ENCODE measurements at regions not wholly inside any gene's neighbourhood (a gene's known extent, or its start where the extent isn't known, plus 50 kb on each side); places are given as distances from the start of the nearest gene placed in this dataset.

DNA sequence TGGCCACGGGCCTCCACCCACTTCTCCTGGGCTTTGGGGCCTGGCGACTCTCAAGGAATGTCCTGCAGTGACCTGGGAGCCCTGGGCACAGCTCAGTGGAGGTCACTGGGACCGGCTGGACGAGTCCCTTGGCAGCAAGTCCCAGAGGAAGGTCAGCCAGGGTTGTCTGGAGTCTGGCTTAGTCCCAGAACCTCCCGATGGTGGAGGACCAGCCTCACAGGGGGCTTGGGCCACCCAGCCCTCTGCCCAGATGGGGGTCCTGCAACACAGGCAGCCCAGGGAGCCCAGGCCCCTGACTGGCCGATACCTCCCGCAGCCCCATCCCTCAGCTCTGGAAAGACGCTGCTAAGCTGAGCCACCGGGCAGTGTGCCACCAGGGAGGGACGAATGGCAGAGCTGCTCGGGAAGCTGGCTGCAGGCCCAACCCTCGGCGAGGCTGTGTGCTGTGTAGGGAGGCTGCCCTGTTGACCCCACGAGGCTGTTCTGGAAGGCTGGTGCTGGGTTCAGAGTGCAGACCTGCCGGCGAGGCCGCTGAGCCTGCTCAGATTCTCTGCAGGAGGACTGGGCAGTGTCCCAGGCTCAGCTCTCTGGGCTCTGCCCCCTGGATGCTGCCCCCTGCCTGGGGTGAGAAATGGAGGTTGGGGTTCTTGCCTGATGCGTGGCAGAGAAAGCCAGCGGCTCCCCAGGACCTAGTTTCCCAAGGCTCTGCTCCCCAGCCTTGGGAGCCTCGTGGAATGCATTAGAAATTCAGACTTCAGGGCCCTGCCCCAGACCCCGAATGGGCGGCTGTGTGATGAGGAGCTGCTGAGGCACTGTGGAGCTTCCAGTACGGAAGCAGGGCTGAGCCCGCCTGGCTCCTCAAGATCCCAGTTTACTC lies 61.7 kb downstream of the ADRA2C start:
- CTCF ChIA-PET (ENCODE audit: low intra/inter-chr PET ratio): no interaction called here
- H3K9me1 ChIP-seq (ENCODE audit: control insufficient read depth, insufficient read depth, low read length): no peaks in the 10 kb centered on the region
- H3K4me2 ChIP-seq (ENCODE audit: insufficient read depth, low read length): no peak overlapping the region
- POLR2A ChIA-PET: no interaction called here
- under 1% methylated on average over 21 of the region's 24 CpGs for WGBS (ENCODE audit: insufficient coverage, low coverage, missing lambda C conversion rate)
- no peak overlapping the region for H2AFZ ChIP-seq (ENCODE audit: low read depth, low read length)
- no TSS peak for BruUV-seq (replicated peaks)
- FAIRE-seq (no peak), DNase-seq (ENCODE audit: extremely low read depth in 1 of 4, low spot score in 3 of 4) (no peak), ATAC-seq (no peak; the same call in 2 of the 3 replicates)
- 0 out of 2 replicates have a peak, but pooled peaks cover under 1% of the 10 kb centered on the region for H4K20me1 ChIP-seq (replicated peaks; ENCODE audit: control insufficient read depth, insufficient read depth, low read length)
- intact Hi-C loops (cut with micrococcal nuclease) (no loop called here), in situ Hi-C loops (cut with MboI) (no loop called here)
- no peak overlapping the region for H3K9ac ChIP-seq (ENCODE audit: insufficient read depth in 1 of 2, low read depth in 2 of 2, low read length in 2 of 2)
- no peaks in the 10 kb centered on the region for H3K36me3 ChIP-seq (ENCODE audit: control insufficient read depth, insufficient read depth, low read length)
- peaks cover 0 to 5% of the 10 kb centered on the region in 2 experiments; a peak in 1 of 5 replicates for H3K4me1 ChIP-seq (replicated peaks in 1 of 2; ENCODE audit: control insufficient read depth in 2 of 2, insufficient read depth in 2 of 2, low read length in 2 of 2)
- H3K79me2 ChIP-seq (ENCODE audit: control insufficient read depth, insufficient read depth, low read length): no peaks in the 10 kb centered on the region
- peaks cover 22 to 80% of the 10 kb centered on the region in 2 experiments; a peak in 4 of 5 replicates for H3K27me3 ChIP-seq (ENCODE audit: control insufficient read depth in 2 of 2, insufficient read depth in 2 of 2, low read length in 2 of 2)
- H3K4me3 ChIP-seq: no peak overlapping the region
- no peaks in the 10 kb centered on the region for H3K9me3 ChIP-seq (replicated peaks; ENCODE audit: control insufficient read depth, insufficient read depth, low read depth, low read length)
- H3K27ac ChIP-seq (ENCODE audit: extremely low read depth, low read depth, low read length): no peak overlapping the region
- no peak for TF ChIP-seq HOXB6 (CRISPR knock-in tag; IDR thresholded peaks at IDR 0.05; ENCODE audit: borderline replicate concordance)
- TF ChIP-seq, protein P1, sequence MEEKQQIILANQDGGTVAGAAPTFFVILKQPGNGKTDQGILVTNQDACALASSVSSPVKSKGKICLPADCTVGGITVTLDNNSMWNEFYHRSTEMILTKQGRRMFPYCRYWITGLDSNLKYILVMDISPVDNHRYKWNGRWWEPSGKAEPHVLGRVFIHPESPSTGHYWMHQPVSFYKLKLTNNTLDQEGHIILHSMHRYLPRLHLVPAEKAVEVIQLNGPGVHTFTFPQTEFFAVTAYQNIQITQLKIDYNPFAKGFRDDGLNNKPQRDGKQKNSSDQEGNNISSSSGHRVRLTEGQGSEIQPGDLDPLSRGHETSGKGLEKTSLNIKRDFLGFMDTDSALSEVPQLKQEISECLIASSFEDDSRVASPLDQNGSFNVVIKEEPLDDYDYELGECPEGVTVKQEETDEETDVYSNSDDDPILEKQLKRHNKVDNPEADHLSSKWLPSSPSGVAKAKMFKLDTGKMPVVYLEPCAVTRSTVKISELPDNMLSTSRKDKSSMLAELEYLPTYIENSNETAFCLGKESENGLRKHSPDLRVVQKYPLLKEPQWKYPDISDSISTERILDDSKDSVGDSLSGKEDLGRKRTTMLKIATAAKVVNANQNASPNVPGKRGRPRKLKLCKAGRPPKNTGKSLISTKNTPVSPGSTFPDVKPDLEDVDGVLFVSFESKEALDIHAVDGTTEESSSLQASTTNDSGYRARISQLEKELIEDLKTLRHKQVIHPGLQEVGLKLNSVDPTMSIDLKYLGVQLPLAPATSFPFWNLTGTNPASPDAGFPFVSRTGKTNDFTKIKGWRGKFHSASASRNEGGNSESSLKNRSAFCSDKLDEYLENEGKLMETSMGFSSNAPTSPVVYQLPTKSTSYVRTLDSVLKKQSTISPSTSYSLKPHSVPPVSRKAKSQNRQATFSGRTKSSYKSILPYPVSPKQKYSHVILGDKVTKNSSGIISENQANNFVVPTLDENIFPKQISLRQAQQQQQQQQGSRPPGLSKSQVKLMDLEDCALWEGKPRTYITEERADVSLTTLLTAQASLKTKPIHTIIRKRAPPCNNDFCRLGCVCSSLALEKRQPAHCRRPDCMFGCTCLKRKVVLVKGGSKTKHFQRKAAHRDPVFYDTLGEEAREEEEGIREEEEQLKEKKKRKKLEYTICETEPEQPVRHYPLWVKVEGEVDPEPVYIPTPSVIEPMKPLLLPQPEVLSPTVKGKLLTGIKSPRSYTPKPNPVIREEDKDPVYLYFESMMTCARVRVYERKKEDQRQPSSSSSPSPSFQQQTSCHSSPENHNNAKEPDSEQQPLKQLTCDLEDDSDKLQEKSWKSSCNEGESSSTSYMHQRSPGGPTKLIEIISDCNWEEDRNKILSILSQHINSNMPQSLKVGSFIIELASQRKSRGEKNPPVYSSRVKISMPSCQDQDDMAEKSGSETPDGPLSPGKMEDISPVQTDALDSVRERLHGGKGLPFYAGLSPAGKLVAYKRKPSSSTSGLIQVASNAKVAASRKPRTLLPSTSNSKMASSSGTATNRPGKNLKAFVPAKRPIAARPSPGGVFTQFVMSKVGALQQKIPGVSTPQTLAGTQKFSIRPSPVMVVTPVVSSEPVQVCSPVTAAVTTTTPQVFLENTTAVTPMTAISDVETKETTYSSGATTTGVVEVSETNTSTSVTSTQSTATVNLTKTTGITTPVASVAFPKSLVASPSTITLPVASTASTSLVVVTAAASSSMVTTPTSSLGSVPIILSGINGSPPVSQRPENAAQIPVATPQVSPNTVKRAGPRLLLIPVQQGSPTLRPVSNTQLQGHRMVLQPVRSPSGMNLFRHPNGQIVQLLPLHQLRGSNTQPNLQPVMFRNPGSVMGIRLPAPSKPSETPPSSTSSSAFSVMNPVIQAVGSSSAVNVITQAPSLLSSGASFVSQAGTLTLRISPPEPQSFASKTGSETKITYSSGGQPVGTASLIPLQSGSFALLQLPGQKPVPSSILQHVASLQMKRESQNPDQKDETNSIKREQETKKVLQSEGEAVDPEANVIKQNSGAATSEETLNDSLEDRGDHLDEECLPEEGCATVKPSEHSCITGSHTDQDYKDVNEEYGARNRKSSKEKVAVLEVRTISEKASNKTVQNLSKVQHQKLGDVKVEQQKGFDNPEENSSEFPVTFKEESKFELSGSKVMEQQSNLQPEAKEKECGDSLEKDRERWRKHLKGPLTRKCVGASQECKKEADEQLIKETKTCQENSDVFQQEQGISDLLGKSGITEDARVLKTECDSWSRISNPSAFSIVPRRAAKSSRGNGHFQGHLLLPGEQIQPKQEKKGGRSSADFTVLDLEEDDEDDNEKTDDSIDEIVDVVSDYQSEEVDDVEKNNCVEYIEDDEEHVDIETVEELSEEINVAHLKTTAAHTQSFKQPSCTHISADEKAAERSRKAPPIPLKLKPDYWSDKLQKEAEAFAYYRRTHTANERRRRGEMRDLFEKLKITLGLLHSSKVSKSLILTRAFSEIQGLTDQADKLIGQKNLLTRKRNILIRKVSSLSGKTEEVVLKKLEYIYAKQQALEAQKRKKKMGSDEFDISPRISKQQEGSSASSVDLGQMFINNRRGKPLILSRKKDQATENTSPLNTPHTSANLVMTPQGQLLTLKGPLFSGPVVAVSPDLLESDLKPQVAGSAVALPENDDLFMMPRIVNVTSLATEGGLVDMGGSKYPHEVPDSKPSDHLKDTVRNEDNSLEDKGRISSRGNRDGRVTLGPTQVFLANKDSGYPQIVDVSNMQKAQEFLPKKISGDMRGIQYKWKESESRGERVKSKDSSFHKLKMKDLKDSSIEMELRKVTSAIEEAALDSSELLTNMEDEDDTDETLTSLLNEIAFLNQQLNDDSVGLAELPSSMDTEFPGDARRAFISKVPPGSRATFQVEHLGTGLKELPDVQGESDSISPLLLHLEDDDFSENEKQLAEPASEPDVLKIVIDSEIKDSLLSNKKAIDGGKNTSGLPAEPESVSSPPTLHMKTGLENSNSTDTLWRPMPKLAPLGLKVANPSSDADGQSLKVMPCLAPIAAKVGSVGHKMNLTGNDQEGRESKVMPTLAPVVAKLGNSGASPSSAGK (IDR thresholded peaks at IDR 0.05): no peak
- no peak for TF ChIP-seq CEBPG (CRISPR knock-in tag; IDR thresholded peaks at IDR 0.05)
- no peak for TF ChIP-seq CEBPG (tag; conservative IDR thresholded peaks at IDR 0.05 in 1 of 2, IDR thresholded peaks at IDR 0.05 in 1 of 2)
- TF ChIP-seq FOXK2 (conservative IDR thresholded peaks at IDR 0.05 in 1 of 2, IDR thresholded peaks at IDR 0.05 in 1 of 2; ENCODE audit: low read depth in 2 of 2): no peak
- no peak for TF ChIP-seq ZNF778 (CRISPR knock-in tag; IDR thresholded peaks at IDR 0.05)
- no peak for TF ChIP-seq ETS1 (conservative IDR thresholded peaks at IDR 0.05; ENCODE audit: control insufficient read depth, low read depth, low read length)
- no peak for TF ChIP-seq TCF7 (IDR thresholded peaks at IDR 0.05; ENCODE audit: borderline replicate concordance)
- no peak for TF ChIP-seq ZNF121 (CRISPR knock-in tag; conservative IDR thresholded peaks at IDR 0.05)

All from K562 (cell line).